Lung (tissue), 11 donors: ENCODE measurements at regions not wholly inside any gene's neighbourhood (a gene's known extent, or its start where the extent isn't known, plus 50 kb on each side); places are given as distances from the start of the nearest gene placed in this dataset.

Experiments used
- ATAC-seq: fragments of 200-7000 bp; cut with Tn5 transposase; one replicate; pipeline ENCODE4 v1.9.1; 2020; ENCODE audit warnings: moderate number of reproducible peaks; ENCODE audit not compliant: insufficient read depth, low FRiP score
- DNase-seq, 3 donors: peaks; one replicate each; pipeline ENCODE4 v3.0.0-alpha.2; 2013 to 2017
- H3K27ac ChIP-seq, 2 donors: one replicate each; pipeline ENCODE4 v1.5.1; 2013; ENCODE audit warnings: mild to moderate bottlenecking in 2 of 2, moderate library complexity in 2 of 2, control low read depth in 1 of 2, inconsistent platforms in 1 of 2, low read depth in 1 of 2, low read length in 1 of 2
- H3K27me3 ChIP-seq, 3 donors: one replicate each; pipeline ENCODE4 v1.5.1; 2013; ENCODE audit warnings: low read length in 2 of 3; ENCODE audit not compliant: control insufficient read depth in 3 of 3, insufficient read depth in 3 of 3
- H3K36me3 ChIP-seq, 4 donors: one replicate each; pipeline ENCODE4 v1.5.1; 2013; ENCODE audit warnings: low read length in 4 of 4, mild to moderate bottlenecking in 1 of 4, moderate library complexity in 1 of 4; ENCODE audit not compliant: control insufficient read depth in 4 of 4, insufficient read depth in 4 of 4
- H3K4me1 ChIP-seq, 5 donors: one replicate each; pipeline ENCODE4 v1.5.1; 2013; ENCODE audit warnings: low read length in 5 of 5, mild to moderate bottlenecking in 2 of 5, moderate library complexity in 1 of 5; ENCODE audit not compliant: control insufficient read depth in 5 of 5, insufficient read depth in 5 of 5
- H3K4me3 ChIP-seq: one replicate; pipeline ENCODE4 v1.5.1; 2013; ENCODE audit warnings: mild to moderate bottlenecking, control low read depth, moderate library complexity
- H3K9ac ChIP-seq, 2 donors: one replicate each; pipeline ENCODE4 v1.5.1; 2013; ENCODE audit warnings: low read length in 2 of 2, control low read depth in 1 of 2; ENCODE audit not compliant: insufficient read depth in 1 of 2
- H3K9me3 ChIP-seq, 4 donors: one replicate each; pipeline ENCODE4 v1.5.1; 2013; ENCODE audit warnings: low read length in 3 of 4, mild to moderate bottlenecking in 1 of 4, moderate library complexity in 1 of 4; ENCODE audit not compliant: control insufficient read depth in 4 of 4, insufficient read depth in 3 of 4
- CTCF ChIP-seq: IDR thresholded peaks from 2 replicates; pipeline ENCODE4 v1.5.1; 2012; ENCODE audit warnings: mild to moderate bottlenecking; ENCODE audit errors: control extremely low read depth, extremely low read depth
- WGBS, 2 donors: extraction: QIAGEN DNeasy Blood & Tissue Kit; methylation state at CpG; one replicate each; pipeline ENCODE4 v1.1.7; 2013; 5-methylcytosine and 5-hydroxymethylcytosine counted together
- donor health status: control.
- donor health status: control.
- donor health status: Bipolar disorder and iron deficiency.
- donor health status: healthy.
- donor health status: DM: yes; HTN: yes; CAD: no.

- no peak overlapping the region for H3K4me3 ChIP-seq
- H3K36me3 ChIP-seq = no peaks in the 10 kb centered on the region
- H3K27me3 ChIP-seq = no peaks in the 10 kb centered on the region
- no peak for TF ChIP-seq CTCF
- H3K27ac ChIP-seq = no peak overlapping the region
- no peaks in the 10 kb centered on the region for H3K9me3 ChIP-seq
- 63 to 71% methylated on average over 2 of the region's 2 CpGs for WGBS, 2 donors
- no peak for DNase-seq
- H3K9ac ChIP-seq = no peak overlapping the region
- H3K4me1 ChIP-seq = no peaks in the 10 kb centered on the region
- ATAC-seq = no peak
These were observed 965.1 kb upstream of the HS3ST1 start for GRCh38 chr4:12393631-12394262.

- no peak overlapping the region for H3K4me3 ChIP-seq
- no peaks in the 10 kb centered on the region for H3K27me3 ChIP-seq
- H3K9me3 ChIP-seq = no peaks in the 10 kb centered on the region
- no peaks in the 10 kb centered on the region for H3K4me1 ChIP-seq
- ATAC-seq (no peak), DNase-seq (no peak)
- H3K27ac ChIP-seq = peak overlapping the region in 1 of 2 donors; percentile 34
- no peaks in the 10 kb centered on the region for H3K36me3 ChIP-seq
- H3K9ac ChIP-seq = no peak overlapping the region
- WGBS, 2 donors = 92 to 93% methylated on average over 2 of the region's 2 CpGs
- no peak for TF ChIP-seq CTCF
These were observed 960.9 kb upstream of the HS3ST1 start for GRCh38 chr4:12389604-12390003.

GRCh38 chr4:12382567-12382966 is 953.9 kb upstream of the HS3ST1 start:
- DNase-seq (no peak), ATAC-seq (no peak)
- 90 to 91% methylated on average over 2 of the region's 2 CpGs for WGBS, 2 donors
- no peak overlapping the region for H3K27ac ChIP-seq
- H3K36me3 ChIP-seq = no peaks in the 10 kb centered on the region
- H3K27me3 ChIP-seq = no peaks in the 10 kb centered on the region
- H3K9me3 ChIP-seq = peaks cover 0 to 1% (median 0%) of the 10 kb centered on the region in 4 donors
- H3K9ac ChIP-seq = no peak overlapping the region
- no peak overlapping the region for H3K4me3 ChIP-seq
- no peak for TF ChIP-seq CTCF
- H3K4me1 ChIP-seq = no peaks in the 10 kb centered on the region

- Histone ChIP-seq H3K9ac (no peak overlapping the region), H3K9me3 (peaks cover 0 to 1% (median 0%) of the 10 kb centered on the region in 4 donors), H3K27me3 (no peaks in the 10 kb centered on the region), H3K4me3 (no peak overlapping the region), H3K27ac (peak overlapping the region in 1 of 2 donors; percentile 12), H3K4me1 (peaks cover 0 to 4% (median 0%) of the 10 kb centered on the region in 5 donors), H3K36me3 (no peaks in the 10 kb centered on the region)
- ATAC-seq = no peak
- 89 to 95% methylated on average over 1 of the region's 1 CpG for WGBS, 2 donors
- TF ChIP-seq CTCF = no peak
- DNase-seq = no peak
These were observed 950.5 kb upstream of the HS3ST1 start for GRCh38 chr4:12379191-12379590.
